GM21825 (cell line): ENCODE measurements at regions not wholly inside any gene's neighbourhood (a gene's known extent, or its start where the extent isn't known, plus 50 kb on each side); places are given as distances from the start of the nearest gene placed in this dataset.
"Not testable (repeated sequence)": the region's sequence is repeated elsewhere in the genome, so short reads cannot be mapped to it uniquely, and the experiment has no call there.

Experiments used
- ATAC-seq: cut with Tn5 transposase; IDR thresholded peaks from one replicate; pipeline ENCODE4 v1.9.1; 2021; ENCODE audit warnings: mild to moderate bottlenecking, moderate library complexity; ENCODE audit not compliant: unreplicated experiment

DNA sequence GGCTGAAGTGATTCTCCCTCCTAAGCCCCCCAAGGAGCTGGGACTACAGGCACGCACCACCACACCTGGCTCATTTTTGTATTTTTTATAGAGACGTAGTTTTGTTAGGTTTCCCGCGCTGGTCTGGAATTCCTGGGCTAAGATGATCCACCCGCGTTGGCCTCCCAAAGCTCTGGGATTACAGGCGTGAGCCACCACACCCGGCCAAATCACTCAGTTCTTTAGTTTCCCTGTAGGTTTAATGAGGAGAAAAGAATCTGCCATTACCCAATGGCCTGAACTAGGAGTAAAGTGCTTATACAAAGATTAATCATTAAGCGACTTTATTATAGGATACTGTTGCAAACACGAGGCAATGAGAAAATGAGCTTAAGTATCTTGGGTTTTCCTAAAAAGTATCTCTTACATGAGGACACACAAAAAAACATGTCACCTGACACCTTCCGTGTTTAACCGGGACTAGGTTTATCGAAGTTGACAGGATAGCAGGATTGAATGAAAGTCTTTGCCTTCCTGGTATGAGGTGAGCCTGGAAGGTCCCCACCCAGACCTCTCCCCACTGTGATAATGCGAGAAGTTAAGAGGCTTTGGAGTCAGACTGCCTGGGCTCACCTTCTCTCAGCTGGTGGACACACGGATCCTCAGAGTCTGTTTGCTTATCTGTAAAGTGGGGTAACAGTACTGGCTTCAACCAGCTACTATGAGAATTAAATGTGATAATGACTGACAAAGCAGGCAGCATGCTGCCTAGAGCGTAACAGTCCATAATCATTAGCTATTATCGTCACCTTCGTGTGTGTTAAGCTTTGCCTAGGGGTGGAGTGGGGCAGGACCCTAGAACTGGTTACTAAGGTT, 133.5 kb upstream of the KRAS start:
- no peak for ATAC-seq

DNA sequence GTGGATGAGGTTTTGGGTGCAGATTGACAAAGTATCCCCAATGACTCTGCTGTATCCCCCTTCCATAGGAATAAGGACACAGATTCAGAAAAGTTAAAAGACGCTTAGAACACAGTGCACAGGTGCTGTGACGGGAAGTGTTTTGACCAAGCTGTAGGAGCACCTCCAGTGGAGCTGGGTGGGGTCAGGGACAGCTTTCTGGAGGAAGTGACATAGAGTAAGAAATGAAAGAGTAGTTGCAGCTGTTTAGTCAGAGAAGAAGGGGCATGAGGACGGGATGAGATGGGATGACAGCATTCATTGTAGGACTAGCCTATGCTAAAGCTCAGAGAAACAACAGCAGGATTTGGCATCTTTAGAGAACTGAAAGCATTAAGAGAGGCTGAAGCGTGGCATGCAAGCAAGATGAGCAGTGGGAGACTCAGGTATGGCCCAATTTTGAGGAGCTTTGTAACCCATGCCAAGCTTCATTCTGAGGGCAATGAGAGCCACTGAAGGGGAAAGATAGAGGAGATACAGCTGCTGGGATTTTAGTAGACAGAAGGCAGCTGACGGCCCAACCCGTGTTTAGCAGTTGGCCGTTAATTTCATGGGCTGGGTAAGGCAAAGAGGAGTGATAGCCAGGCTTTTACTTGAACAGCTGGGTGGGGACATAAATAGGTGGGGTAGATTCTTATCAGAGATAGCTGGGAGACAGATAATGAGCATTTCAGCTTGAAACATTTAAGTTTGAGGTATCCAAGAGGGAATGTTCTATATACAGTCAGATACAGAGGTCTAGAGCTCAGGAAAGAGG, 131.8 kb upstream of the KRAS start:
- ATAC-seq, result no peak

DNA sequence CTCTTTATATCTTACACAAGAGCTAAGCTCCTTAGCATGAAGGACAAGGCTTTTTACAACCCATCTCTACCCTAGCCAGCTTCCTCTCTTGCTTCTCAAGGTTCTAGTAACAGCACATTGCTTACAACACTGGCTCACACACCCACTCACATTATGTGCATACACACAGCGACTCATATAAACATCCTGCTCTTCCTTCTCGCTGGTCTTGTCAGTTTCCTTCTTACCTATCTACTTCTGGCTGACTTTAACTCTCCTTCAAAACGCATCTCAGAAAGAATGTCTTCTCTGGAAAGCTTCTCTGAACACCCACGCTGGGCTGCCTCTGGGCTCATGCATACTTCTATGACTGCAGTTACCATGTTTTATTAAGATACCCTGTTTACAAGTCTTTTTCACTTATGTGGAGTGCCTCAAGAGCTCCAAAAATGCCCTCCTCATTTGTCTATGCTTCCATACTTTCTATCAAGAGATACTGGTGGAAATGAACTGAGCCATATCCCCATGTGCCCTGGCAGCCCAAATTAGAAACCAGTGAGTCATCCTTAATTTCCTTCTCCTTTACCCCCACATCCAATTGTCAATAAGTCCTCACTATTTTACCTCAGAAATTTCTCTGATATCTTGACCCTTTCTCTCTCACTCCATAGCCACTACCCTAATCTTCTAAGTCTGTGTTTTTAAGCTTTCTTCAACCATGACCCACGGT, 126.9 kb upstream of the KRAS start:
- no peak for ATAC-seq

DNA sequence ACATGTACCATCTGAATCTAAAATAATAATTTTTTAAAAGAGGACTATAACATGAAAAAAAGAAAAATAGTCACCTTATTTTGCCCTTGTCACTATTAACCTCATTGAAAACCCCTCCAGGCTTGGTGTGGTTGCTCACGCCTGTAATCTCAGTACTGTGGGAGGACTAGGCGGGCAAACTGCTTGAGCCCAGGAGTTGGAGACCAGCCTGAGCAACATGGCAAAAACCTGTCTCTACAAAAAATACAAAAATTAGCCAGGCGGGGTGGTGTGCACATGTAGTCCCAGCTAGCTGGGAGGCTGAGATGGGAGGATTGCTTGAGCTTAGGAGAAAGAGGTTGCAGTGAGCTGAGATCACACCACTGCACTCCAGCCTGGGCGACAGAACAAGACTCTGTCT, 126.3 kb upstream of the KRAS start:
- ATAC-seq, result no peak

DNA sequence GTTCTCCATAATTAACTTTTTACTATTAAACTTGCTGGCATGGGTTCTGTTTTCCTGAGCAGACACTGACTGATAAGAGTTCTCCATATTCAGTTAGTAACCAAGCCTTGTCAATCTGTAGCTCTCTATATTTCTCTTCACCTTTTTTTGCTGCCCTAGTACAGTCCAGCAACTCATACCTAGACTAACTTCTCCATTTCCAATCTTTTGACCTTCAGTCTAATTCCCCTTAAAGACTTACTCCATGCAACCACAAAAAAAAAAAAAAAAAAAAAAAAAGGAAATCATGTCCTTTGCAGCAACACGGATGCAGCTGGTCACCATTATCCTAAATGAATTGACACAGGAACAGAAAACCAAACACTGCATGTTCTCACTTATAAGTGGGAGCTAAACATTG, 125.7 kb upstream of the KRAS start:
- no peak for ATAC-seq

DNA sequence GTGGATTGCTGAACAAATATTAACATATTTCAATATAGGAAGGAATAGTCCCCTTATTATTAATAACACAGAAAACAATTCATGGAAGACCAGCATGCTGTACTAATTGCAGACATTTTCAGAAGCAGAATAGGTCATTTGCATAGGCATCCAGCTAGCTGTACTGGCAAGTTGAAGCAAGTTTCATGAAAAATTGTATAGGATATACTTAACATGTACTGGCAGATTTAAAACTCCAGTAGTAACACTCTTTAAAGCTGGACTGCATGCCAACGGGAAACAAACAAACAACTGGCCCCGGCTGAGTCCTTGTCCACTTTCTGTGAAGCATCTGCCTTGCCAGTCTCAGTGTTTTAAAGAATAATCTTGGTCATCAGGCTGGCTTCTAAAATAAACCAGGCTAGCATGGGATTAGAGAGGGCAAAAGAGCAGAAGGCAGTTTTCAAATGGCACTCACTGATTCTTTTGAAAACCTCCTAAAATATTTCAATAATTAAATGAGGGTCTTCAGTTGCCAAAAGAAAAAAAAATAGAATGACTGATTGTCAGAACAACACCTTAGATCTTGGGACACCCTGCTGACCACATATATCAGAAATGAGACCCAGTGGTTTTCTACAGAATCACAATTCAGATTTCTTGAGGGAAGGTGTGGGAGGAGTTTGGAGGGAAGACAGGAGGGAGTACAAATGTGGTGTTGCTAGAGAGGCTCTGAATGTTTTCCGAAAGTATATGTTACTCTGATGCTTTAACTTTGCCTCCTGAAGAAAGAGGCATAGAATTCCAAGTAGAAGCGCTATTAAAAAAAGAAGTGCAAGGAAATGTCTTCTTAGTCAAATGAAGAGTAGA, 122.5 kb upstream of the KRAS start:
- ATAC-seq, result no peak

DNA sequence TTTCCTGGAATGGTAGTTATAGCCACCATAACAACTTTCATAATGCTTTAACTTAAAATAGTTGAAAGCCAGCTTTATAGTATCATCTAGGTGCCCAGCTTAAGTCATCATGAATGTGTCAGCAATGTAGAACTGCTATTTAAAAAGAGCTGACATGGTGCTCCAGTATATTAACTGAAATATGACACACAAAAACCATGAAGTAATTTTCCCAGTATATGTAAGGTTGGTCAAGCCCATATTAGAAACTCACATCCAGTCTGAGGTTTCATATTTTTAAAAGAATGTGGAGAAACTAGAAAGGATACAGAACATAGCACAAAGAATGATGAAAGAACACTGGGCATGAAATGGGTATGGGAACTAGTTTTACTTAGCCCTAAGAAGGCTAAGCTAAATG, 121.3 kb upstream of the KRAS start:
- ATAC-seq, result no peak

DNA sequence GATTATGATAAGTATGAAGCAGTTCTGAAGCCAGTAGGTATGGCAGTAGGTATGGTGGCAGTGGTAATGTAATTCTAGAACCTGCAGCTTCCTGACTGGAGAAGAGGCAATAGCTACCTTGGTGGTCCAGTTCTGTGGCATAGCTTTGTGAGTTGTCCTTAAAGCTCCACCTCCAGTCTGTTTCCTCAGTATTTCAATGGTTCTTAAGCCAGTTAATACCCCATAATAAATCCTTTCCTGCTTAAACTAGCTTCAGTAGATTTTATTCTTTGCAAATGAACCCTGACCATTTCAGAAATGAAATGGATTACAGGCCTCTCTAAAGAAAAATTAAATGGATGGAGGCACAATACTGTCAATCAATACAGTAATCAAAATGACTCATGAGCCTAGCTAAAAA, 117.8 kb upstream of the KRAS start:
- no peak for ATAC-seq

DNA sequence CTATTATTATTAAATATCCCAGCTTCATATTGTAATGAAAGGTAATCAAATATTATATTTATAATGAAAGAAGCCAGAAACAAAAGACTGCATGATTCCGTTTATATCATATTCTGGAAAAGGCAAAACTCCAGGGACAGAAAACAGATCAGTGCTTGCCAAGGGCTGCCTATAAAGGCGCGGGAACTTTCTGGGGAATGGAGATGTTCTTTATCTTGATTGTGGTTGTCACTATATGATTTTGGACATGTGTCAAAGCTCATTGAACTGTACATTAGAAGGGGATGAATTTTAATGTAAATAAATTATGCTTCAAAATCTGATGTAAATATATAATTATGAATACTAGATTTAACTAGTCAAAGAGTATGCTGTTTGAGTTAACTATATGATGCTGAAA, 115.4 kb upstream of the KRAS start:
- no peak for ATAC-seq

DNA sequence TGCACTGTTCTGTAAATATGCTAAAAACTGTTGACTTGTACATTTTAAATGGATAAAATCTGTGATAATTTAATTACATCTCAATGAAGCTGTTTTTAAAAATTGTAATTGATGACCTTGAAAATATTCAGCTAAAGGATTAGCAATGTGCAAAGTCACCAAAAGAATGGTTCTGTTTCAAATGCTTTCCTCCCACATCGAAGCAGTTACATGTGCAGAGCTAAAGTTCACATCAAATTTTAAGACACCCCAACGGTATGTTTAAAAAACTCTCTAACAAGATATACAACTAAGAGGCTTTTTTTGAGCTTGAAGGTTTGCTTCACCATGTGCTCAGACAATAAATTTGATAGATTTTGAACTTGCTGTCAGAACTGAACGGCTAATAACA, 114.6 kb upstream of the KRAS start:
- no peak for ATAC-seq

DNA sequence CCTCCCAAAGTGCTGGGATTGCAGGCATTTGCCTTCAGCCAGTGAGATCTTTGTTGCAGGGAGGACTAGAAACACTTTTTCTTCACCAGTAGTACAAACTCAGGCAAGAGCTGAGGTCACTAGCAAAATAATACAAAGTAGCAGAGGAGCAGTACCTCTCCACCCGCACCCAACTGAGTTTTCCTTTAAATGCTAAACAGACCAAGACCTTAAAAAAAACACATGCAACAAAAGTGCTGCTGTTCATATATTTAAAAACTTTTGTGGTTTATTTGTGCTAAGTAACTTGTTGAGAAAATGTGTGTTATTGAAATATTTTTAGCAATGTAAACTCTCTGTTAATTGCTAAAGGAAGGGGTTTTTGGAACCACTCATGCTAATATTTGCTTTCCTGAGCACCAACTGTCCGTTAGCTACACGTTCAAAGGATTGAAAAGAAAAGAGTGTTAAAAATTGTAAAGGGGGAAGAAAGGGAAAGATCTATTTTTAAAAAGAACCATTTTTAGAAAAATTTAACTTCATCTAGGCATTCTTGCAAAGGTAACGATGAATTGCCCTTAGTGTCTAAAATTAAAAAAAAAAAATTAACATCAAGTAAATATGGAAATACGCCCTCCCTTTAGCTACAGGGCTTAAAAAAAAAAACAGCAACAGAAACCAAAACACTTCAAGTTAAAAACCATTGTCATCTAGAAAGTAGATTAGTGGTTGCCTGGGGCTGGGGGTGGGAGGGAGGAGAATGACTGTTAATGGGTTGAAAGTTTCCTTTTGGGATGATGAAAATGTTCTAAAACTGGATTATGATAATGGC, 114.0 kb upstream of the KRAS start:
- peak; percentile 85 for ATAC-seq

DNA sequence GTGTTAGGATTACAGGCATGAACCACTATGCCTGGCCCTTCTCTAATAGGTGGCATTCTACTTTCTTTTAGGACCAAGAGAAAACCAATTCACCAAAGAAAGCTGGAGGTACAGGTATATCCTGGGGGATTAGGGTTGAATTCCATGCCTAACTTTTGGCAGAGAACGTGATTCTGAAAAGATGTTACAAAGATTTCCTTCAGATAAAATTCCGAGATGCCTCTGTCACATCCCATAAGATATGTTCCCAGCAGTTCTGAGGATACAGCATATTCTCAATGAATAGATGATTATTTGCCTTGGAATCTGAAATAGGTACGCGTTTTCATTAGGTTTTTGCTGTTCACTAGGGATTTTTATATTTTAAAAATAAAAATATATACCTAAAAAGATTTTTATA, 111.9 kb upstream of the KRAS start:
- ATAC-seq, result no peak

DNA sequence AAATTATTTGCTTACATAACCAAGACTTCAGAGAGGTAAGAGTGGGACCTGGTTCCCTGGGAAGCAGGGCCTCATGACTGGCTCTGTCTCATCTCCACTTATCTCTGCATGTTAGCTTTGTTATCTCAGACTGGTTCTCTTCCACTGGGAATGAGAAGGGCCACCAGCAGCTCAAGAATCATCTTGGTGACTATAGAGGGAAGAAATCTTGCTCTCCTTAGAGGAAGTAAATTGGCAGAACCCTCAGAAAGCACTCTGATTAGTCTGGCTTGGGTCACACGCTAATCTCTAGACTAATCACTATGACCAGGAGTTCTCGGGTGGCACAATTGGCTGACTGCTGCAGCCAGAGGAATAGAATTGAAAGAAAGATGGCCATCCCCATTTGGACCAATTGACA, 110.8 kb upstream of the KRAS start:
- no peak for ATAC-seq

DNA sequence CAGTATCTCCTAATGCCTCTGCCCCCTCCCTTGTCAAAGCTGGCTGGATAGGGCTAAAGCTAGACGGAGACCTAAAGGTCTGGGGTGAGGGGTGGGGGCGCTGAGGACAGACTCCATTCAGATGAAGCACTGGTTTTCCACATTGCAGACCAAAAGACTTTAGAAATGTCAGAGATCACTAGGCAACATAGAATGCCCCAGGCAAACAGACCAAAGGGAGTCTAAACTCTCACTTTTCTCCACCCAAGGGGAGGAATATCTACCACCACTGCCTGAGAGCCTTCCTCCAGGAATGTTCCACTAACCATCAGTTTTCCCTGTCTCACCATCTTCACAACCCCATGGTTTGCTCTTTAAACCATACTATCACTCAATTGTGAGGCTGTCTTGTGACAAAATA, 106.9 kb upstream of the KRAS start:
- ATAC-seq, result no peak

DNA sequence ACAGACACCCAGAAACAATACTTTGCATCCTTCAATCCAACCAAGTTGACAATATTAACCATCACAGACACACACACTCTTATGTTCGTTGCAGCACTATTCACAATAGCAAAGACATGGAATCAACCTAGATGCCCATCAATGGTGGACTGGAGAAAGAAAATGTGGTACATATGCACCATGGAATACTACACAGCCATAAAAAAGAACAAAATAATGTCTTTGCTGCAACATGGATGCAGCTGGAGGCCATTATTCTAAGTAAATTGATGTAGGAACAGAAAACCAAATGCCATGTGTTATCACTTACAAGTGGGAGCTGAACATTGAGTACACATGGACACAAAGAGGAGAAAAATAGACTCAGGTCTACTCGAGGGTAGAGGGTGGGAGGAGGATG, 102.2 kb upstream of the KRAS start:
- ATAC-seq, result not testable (repeated sequence)

DNA sequence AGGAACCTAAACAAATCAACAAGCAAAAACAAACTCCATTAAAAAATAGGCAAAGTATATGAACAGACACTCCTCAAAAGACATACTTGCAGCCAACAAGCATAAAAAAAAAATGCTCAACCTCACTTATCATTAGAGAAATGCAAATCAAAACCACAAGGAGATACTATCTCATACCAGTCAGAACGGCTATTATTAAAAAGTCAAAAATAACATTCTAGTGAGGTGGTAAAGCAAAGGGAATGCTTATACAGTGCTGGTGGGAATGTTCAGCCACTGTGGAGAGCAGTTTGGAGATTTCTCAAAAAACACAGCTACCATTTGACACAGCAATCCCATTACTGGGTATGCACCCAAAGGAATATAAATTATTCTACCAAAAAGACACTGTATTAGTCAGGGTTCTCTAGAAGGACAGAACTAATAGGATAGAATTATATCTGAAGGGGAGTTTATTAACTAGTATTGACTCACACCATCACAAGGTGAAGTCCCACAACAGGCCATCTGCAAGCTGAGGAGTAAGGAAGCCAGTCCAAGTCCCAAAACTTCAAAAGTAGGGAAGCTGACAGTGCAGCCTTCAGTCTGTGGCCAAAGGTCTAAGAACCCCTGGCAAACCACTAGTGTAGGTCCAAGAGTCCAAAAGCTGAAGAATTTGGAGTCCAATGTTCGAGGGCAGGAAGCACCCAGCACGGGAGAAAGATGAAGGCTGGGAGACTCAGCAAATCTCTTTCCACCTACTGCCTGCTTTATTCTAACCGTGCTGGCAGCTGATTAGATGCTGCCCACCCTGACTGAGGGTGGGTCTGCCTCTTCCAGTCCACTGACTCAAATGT, 101.6 kb upstream of the KRAS start:
- ATAC-seq, result no peak

DNA sequence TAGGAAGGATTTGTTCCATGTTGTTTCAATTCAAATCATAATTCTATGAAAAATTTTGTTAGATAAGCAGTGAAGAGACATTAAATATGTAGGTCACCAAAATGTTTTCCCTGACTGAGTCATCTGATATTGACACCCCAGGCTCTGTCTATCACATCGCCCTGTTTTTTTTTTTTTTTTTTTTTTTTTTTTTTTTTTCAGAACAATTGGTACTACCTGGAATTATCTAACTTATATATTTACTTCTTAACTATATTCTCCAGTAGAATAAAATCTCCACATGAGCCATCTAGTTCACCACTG, 97.8 kb upstream of the KRAS start:
- ATAC-seq, result no peak

DNA sequence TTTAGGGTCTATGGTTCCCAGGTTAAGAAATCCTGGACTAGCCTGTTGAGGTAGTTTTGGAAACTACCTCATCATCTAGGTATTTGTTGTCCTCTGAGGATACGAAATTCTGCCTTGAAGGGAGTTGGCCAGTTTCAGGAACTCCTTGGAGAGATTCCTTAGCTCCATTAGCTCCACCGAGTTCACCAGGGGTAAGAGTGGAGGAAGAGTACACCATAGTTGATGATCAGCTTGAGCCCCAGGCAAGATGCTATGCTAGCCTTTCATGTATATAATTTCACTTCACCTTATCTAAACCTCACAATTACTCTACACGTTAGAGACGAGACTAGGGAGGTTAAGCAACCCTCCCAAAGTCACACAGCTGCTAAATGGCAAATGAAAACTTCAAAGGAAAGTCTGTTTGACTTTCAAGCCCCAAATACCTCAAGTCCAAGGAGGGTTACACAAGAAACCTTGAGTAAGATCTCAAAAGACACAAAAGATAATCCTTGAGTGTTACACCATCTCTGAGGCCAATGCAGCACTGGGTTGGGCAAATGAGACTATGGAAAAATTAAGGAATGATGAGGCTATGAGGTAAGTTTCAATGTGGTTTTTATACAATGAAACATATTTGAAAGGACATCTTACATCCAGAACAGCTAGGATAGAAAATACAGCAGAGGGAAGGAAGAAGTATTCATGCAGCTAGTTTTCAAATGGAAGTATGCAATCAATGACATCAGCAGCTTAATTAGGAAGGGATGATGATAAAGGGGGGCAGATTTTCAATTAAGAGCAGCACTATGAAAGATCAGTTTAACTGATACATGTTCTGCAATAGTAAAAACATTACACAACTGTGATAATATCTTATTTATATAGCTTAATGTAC, 97.2 kb upstream of the KRAS start:
- no peak for ATAC-seq
